HG03159 (cell line): ENCODE measurements at regions not wholly inside any gene's neighbourhood (a gene's known extent, or its start where the extent isn't known, plus 50 kb on each side); places are given as distances from the start of the nearest gene placed in this dataset.
"Not testable (repeated sequence)": the region's sequence is repeated elsewhere in the genome, so short reads cannot be mapped to it uniquely, and the experiment has no call there.

Source experiments
- ATAC-seq: cut with Tn5 transposase; IDR thresholded peaks from one replicate; pipeline ENCODE4 v1.9.1; 2021; ENCODE audit warnings: mild to moderate bottlenecking, moderate library complexity; ENCODE audit not compliant: unreplicated experiment

DNA sequence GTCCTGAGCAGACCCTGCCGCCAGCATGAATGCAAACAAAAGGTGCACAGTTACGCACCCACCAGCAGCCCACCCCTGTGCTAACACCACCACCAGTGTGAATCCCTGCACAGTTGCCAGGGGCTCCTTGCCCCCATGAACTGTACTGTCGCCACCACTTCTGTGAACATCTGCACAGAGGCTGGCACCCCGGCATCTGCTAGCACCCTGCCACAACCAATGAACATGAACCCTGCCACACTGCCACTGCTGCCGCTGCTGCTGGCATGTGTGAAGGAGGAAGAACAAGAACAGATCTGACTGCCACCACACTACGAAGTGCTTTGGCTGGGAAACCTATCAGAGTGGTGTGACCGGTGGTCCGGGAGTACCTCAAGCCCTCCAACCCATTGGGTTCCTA is 261.3 kb downstream of the PARM1 start:
- ATAC-seq, result no peak

DNA sequence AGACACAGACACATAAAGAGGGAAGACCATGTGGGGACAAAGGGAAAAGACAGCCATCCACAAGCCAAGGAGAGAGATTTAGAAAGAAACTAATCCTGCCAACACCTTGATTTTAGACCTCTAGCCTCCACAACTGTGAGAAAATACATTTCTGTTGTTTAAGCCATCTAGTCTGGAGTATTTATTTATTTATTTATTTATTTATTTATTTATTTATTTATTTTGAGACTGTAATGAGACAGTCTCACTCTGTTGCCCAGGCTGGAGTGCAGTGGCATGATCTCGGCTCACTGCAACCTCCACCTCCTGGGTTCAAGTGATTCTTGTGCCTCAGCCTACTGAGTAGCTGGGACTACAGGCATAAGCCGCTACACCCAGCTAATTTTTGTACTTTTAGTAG is 259.3 kb downstream of the PARM1 start:
- not testable (repeated sequence) for ATAC-seq

DNA sequence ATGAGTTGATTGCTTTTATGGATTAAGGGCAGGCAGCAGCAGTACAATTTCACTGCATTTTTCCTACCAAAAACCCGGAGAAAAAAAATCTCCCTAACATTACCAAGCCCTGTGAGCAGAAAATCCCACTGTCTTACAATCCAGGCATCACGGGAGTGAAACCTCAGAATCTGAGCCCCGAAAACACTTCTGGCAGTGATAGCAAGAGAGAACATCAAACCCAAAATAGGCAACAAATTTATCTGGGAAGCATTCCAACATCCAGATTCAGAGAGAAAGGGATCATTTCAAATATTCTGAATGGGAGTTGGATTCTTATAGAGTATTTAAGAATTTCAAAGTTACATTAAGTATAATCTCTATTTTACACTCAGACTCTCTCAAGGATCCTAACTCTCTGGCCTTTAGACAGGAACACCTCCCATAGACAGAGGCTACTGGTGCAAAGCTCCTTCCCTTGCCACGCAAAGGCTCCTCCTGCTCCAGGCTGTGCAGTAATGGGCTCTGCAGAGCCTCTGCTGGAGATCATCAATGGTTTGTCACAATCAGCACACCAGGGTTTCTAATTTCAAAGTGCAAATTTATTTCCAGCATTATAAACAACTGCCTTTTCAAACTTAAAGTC is 256.9 kb downstream of the PARM1 start:
- no peak for ATAC-seq

DNA sequence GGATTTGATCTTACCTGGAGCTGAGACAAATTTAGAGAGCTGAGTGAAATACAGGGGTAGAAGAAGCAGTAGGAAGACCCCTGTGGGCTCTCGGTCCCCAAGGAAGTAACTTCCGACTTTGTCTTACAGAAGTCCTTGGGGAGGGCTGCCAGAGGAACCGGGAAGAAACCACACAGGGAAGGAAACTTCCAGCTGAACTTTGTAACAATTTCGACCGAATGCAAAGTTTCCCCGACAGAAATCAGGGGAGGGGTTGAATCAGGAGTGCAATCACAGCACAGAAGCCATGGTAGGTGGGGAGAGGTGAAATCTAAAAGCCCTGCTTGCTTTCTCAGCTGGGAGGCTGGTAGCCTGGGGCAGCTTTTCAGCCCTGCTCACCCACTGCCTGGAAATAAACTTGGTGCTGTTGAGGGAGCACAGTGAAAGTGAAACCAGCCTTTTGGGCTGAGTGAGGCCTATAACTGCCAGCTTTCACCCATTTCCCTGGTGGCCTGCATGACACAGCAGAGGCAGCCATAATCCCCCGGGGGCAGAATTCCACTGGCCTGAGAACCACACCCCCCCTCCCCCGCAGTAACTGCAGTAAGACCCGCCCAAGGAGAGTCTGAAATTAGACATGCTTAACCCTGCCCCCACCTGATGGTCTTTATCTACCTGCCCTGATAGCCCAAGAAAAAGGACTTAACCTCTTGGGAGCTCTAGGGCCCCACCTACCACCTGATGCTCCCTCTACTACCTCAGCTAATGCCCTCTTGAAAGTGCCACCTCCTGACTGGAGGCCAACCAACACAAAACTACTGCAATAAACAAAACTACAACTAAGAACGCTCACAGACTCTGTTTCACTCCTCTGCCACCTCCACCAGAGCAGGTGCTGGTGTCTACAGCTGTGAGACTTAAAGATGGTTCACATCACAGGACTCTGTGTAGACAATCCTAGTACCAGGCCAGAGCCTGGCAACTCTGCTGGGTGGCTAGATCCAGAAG is 248.2 kb downstream of the PARM1 start:
- peak; percentile 93 for ATAC-seq

DNA sequence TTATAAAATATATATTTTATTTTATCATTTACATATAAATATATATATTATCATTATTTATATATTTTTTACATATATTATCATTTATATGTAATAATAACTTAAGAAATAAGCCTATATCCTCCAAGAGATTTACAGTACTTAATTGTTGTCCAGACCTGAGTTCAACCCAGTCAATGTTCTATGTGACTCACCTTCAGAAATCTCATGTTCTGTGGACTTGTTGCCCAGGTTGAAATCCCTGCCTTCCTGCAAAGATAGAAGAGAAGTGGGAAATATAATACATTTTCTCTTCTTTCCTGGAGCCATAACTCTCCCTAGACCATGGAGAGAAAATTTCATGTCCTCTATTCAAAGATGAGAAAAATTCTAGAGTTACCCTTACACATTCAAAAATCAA is 247.3 kb downstream of the PARM1 start:
- no peak for ATAC-seq

DNA sequence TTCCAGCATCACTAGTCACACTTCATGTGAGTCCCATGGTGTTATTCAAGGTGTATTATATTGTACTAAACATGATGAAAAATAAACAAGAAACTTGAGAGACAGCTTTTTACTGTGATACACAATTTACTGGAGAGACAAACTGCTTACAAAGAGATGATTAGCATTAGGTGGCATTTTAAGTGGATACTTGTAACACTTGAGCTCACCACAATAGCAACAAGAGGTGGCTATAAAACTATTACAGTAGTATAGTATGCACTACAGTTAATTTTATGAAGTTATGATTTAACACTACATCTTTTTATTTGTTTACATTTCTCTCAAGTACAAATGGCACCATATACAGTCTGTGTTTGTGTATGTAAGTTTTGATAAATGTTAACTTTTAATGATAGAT is 246.6 kb downstream of the PARM1 start:
- ATAC-seq, result no peak

DNA sequence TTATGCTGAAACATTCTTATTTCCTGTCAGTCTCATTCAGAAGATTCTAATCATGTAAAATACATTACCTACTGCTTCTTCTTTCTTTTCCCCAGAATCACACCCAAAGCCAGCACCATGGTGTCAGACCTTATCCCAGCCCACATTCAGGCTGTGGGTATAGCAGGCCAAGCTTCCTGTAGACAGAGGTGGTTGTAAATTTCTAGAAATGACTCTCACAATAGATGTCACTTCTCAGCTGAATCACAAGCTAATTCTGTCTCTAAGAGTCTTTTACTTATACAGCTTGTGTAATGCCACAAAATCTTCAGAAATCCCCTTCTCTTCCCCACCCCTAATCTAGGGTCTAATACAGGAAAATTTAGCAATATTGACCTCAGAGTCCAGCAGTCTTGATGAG is 239.6 kb downstream of the PARM1 start:
- peak; percentile 91 for ATAC-seq

DNA sequence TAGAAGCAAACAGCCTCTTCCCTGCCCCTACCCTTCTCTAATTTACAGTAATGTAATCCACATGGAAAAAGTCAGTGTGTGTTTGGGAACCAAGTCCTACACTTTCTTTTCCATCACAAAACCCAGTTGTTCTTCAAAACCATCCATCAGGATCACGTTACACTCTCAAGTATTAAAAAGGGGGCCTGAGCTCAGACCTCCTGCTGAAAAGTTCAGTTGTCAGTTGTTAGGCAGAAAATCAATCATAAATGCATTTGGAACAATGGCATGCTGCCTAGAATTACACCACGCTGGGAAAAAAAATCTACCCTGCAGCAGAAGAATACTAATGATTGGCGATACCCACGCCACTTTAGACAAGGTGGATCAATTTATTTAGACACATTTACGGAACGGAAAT is 236.5 kb downstream of the PARM1 start:
- no peak for ATAC-seq

DNA sequence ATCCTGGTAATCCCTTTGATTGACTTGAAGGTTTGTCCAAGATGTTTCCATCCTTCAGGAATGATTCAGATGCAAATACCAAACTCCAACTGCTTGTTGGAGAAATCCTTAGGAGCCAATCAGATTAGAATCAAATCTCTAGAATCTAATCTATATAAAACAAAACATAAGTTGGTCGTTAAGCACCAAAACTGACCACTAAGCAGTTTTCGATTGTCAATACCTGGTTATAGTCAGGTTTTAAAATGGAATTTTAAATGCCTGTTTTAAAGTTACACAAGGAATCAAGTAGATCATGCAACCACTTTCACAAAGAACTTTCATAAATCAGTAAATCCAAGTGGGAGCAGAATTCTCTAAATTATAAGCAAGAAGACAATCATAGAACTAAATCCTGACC is 236.1 kb downstream of the PARM1 start:
- ATAC-seq, result no peak

DNA sequence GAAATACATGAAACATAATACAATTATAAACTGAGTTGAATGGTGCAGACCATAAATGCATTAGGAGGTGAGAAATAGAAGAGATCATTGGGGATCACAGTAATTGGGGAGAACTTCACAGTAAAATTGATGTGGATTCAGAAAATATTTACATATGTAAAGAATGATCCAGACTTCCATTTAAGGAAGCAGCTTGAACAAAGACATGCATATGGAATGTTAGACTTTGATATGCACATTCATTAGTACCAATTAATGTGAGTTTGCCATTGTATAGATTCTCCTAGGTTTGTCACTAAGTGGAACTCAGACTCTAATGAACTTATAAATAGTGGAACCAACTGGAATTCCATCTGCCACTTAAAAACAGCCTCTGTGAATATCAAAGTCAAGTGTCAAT is 235.6 kb downstream of the PARM1 start:
- ATAC-seq, result no peak

DNA sequence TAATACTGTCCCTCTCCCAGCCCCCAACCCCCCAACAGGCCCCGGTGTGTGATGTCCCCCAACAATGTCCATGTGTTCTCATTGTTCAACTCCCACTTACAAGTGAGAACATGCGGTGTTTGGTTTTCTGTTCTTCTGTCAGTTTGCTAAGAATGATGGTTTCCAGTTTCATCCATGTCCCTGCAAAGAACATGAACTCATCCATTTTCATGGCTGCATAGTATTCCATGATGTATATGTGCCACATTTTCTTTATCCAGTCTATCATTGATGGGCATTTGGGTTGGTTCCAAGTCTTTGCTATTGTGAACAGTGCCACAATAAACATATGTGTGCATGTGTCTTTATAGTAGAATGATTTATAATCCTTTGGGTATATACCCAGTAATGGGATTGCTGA is 232.2 kb downstream of the PARM1 start:
- not testable (repeated sequence) for ATAC-seq

DNA sequence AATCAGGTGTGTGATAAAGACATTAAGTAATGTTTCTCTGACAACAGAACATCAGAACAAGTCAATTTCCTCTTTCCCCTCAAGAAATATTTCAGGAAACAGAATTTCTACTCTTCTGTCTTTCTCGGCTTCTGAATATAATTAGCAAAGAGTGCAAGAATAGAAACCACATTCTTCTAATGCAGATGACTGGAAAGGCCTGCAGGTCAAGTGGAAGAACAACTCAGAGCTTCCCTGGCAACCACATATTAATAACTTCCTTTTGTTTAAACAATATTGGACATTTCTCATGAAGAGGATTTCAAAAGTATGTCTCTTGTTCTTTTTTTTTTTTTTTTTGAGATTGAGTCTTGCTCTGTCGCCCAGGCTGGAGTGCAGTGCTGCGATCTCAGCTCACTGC is 225.5 kb downstream of the PARM1 start:
- ATAC-seq, result no peak

DNA sequence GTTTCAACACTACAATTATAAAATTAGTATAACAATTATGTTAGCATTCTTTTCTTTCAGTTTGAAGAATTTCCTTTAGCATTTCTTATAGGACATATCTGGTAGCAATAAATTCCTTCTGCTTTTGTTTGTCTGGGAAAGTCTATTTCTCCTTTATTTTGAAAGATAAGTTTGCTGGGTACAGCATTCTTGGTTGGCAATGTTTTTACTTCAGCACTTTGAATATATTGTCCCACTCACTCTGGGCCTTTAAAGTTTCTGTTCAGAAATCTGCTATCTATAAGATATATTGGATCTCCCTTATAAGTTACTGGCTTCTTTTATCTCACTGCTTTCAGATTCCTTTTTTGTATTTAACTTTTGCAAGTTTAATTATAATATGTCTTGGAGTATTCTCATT is 222.1 kb downstream of the PARM1 start:
- ATAC-seq, result no peak

DNA sequence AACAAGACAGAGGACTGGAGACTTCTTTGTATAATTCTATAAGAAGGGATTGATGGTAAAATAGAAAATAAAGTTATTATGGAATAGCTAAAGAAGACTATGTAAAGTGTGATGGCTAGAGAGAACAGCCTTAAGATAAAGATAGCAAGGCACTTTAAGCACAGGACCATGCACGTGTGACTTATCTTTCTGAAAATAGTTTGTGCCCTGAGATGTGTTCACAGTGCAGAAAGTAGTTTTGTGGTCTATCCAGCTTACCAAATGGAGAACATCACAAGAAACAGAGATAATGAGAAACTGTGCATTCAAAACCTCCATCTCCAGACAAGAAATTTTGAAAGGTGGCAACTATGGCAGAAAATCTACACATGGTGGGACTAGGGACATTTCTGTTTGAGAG is 213.3 kb downstream of the PARM1 start:
- no peak for ATAC-seq

DNA sequence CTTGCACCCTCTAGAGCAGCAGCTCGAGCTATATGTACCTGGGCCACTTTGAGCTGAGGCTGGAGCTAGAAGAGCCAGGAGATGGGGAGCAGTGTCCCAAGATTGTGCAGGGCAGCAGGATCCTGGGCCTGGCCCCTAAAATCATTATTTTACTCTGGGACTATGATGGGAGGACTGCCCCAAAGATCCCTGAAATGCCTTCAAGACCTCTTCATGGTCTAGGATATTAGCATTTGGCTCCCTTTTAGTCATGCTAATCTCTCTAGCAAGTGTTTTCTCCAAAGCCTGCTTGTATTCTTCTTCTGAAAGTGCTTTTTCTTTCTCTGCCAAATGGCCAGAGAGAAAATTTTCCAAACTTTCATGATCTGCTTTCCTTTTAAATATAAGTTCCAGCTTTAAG is 211.6 kb downstream of the PARM1 start:
- ATAC-seq, result no peak

DNA sequence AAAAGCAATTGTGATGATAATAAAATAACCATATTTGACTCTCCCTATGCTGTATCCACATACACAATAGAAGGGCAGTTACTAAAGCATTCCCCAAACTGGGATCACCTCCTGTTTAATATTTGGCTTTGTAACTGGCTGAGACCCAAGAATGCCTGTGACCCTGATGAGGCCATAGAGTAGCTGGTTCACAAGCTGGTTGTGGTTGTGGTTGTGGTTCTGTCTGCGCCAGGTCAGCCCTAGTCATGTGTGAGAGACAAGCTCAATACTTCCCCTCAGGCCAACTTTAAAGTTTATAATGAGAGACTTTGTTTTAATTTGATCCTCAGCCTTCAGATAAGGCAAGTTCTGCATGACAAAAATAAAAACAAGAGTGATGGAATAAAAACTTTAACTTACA is 209.9 kb downstream of the PARM1 start:
- no peak for ATAC-seq

DNA sequence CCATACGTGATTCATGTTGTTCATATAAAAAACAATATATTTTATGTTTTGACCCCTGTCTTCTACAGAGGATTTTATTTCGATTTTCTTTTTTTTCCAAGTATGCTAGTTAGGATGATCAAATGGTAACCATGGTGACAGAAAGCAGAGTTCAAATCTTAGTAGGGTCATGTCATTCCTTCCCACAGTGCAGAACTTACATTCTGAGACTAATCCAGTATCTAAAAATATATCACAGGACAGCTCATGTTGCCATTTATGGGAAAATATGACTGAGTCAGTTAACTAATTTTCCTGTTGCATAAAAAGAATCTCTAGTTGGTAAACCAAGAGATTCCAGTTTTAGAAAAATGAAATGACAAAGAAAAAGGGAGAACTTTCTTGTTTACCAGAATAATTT is 209.5 kb downstream of the PARM1 start:
- no peak for ATAC-seq

DNA sequence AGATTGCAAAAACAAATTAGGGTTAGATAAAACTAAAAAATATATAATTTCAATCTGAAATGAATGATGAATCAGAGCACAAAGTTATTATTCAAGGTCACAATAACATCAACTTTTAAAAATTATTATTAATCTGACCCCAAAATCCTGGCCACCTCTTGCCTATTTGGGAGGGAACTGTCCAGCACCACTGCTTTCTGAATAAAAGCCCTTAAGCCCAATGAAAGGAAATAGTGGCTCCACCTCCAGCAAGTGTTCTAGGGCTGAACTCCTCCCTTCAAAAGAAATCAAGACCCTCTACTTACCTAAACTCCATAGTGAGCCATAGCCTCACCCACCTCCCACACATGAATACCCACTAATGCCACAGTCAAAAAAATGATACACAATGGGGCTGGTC is 208.2 kb downstream of the PARM1 start:
- ATAC-seq, result no peak

DNA sequence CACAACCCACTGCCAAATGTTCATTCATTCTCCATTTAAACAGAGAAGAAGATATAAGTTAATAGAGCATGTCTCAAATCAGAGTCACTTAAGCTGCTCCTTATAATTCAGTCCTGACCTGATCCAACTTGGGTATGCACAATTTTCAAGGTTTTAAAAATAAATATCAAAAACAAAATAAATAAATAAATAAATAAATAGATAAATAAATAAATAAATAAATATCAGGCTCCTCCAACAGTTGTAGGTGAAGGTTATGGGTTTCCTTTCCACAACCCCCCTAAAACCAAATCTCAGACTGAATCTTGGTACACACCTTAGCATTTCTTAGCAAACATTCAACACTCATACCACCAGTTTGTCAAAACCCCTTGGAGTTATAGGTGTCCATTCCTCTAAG is 204.4 kb downstream of the PARM1 start:
- ATAC-seq, result no peak

DNA sequence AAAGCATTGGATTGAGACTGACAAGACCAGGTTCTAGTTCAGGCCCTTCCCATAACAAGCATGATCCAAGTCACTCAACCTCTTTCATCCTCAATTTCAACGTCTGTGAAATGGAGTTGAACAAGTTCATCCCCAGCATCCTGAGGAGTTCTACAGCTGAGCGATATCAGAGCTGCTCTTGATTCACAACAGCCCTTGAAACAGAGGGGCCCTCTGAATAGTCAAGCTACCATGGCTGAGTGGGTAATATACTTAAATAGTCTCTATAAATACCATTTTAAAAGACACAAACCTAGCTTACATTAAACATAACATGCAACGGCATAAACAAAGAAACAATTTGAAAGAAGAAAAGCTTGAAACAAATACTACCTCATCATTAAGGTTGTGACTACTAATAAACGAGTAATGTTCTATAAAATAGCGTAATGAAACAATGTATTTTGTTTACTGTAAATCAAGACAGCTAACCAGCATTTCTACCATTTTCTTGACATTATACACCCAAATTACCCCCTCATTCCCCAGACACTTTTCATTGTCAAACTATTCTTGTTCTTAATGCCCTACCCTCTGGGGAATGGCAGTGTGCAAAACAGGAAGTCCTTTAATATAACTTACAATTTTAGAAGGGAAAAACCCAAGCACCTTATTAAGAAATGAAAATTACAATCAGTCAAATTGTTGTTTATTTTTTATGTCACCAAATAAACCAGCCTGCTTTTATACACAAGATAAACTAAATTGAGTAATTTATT is 202.3 kb downstream of the PARM1 start:
- ATAC-seq, result no peak

DNA sequence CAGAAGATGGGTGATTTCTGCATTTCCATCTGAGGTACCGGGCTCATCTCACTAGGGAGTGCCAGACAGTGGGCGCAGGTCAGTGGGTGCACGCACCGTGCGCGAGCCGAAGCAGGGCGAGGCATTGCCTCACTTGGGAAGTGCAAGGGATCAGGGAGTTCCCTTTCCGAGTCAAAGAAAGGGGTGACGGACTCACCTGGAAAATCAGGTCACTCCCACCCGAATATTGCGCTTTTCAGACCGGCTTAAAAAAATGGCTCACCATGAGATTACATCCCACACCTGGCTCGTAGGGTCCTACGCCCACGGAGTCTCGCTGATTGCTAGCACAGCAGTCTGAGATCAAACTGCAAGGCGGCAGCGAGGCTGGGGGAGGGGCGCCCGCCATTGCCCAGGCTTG is 194.0 kb downstream of the PARM1 start:
- not testable (repeated sequence) for ATAC-seq

DNA sequence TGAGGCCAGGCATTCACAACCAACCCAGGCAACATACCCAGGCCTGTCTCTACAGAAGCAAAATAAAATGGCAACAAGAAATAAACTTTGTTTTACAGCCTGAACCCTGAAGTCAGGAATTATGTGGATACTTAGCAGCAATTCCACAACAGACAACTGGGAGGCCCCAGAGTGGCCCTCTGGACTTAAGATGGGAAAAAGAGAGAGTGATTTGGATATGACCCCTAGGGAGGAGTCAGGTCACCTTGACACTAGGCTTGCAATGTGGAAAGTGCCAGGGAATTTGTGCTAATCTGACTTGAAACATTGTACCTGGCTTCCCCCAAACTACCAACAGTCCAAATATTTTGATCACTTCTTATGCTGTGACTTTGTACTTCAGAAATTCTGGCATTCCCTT is 193.1 kb downstream of the PARM1 start:
- no peak for ATAC-seq
